Activated T-cell treated with anti-CD3 and anti-CD28 coated beads, Interleukin-2, amount 50 U/mL, for 4 hours (primary cell): ENCODE measurements at regions not wholly inside any gene's neighbourhood (a gene's known extent, or its start where the extent isn't known, plus 50 kb on each side); places are given as distances from the start of the nearest gene placed in this dataset.
"Not testable (repeated sequence)": the region's sequence is repeated elsewhere in the genome, so short reads cannot be mapped to it uniquely, and the experiment has no call there.

Source experiments
- ATAC-seq, 2 donors: fragments of 200-7000 bp; cut with Tn5 transposase; one replicate each; pipeline ENCODE4 v1.10.0; 2021
- DNase-seq: peaks from one replicate; pipeline ENCODE4 v3.0.0-alpha.2; 2020
- H3K27me3 Mint-ChIP-seq: one replicate; pipeline ENCODE4 v1.8.0; 2021; ENCODE audit warnings: low read depth, mixed read lengths
- H3K36me3 Mint-ChIP-seq: one replicate; pipeline ENCODE4 v1.8.0; 2022; ENCODE audit warnings: mixed read lengths; ENCODE audit not compliant: insufficient read depth
- H3K4me1 Mint-ChIP-seq: one replicate; pipeline ENCODE4 v1.8.0; 2021; ENCODE audit warnings: low read depth, mixed read lengths
- H3K4me3 Mint-ChIP-seq: one replicate; pipeline ENCODE4 v1.8.0; 2021; ENCODE audit warnings: mild to moderate bottlenecking, moderate library complexity, mixed read lengths
- H3K9me3 Mint-ChIP-seq: one replicate; pipeline ENCODE4 v1.8.0; 2021; ENCODE audit warnings: mixed read lengths

GRCh38 chr2:228956701-228957474, 314.2 kb downstream of the PID1 start:
- H3K36me3 Mint-ChIP-seq = no peaks in the 10 kb centered on the region
- H3K9me3 Mint-ChIP-seq = peaks cover 14% of the 10 kb centered on the region
- DNase-seq (no peak), ATAC-seq (no peak)
- H3K27me3 Mint-ChIP-seq = no peaks in the 10 kb centered on the region
- no peaks in the 10 kb centered on the region for H3K4me1 Mint-ChIP-seq
- no peak overlapping the region for H3K4me3 Mint-ChIP-seq

GRCh38 chr2:228949831-228950230, 321.3 kb downstream of the PID1 start:
- Mint-ChIP-seq H3K27me3 (no peaks in the 10 kb centered on the region), H3K36me3 (no peaks in the 10 kb centered on the region)
- no peak for DNase-seq

GRCh38 chr2:228945710-228946109, 325.4 kb downstream of the PID1 start:
- ATAC-seq = no peak
- H3K9me3 Mint-ChIP-seq = peaks cover 12% of the 10 kb centered on the region
- no peaks in the 10 kb centered on the region for H3K27me3 Mint-ChIP-seq
- no peaks in the 10 kb centered on the region for H3K4me1 Mint-ChIP-seq
- H3K4me3 Mint-ChIP-seq = no peak overlapping the region
- DNase-seq = no peak
- no peaks in the 10 kb centered on the region for H3K36me3 Mint-ChIP-seq

More at GRCh38 chr2:228949831-228950230, 321.3 kb downstream of the PID1 start:
- Mint-ChIP-seq H3K9me3 (peaks cover 12% of the 10 kb centered on the region), H3K4me1 (no peaks in the 10 kb centered on the region), H3K4me3 (no peak overlapping the region)
- no peak for ATAC-seq

GRCh38 chr2:228942856-228943255, 328.2 kb downstream of the PID1 start:
- no peak for DNase-seq
- no peak overlapping the region for H3K4me3 Mint-ChIP-seq
- no peaks in the 10 kb centered on the region for H3K36me3 Mint-ChIP-seq
- H3K9me3 Mint-ChIP-seq = peaks cover 12% of the 10 kb centered on the region
- H3K4me1 Mint-ChIP-seq = no peaks in the 10 kb centered on the region
- H3K27me3 Mint-ChIP-seq = no peaks in the 10 kb centered on the region
- ATAC-seq = no peak

- peaks cover 19% of the 10 kb centered on the region for H3K9me3 Mint-ChIP-seq
- no peak for DNase-seq
Observed at GRCh38 chr2:228938629-228939028, 332.5 kb downstream of the PID1 start.

DNA sequence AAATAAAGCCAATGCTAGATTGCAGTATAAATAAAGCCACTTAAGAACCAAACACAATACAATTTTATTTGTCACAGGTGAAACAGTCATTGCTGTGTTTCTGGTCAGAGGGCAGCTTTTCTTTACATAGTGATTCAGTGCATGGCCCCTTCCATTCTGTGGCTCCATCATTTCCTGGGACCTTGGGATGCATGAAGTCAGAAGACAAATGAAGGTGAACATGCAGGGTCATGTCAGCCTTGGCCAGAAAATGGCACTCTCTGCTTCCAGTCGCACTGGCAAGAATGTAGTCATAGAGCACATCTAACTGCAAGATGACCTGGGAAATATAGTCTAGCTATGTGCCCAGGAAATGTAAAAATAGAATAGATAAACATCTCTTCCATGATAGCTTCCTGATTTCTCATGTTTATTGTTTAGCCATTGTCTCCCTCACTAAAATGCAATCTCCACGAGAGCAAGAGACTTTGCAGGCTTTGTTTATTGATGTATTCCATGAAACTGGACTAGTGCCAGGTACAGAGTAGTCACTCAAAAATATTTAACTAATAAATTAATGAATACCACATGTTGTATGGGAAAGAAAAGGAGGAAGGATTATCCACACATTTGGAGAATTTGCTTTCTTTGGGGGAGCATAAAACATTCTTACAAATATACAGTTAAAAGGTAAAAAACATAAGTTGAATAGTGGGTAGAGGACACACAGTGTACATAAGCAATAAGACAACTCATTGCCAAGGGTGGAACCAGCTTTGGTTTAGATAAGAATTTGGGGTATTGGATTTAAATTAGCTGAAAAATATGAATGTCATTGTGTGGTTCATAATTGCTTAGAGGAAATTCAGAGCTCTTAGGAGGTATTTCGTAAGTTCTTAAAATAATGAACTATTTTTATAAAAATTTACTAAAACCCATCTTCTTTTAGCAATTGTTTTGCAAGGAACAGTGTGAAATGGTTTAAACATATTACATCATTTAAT, 343.8 kb downstream of the PID1 start:
- H3K4me3 Mint-ChIP-seq = no peak overlapping the region
- DNase-seq = no peak
- no peak for ATAC-seq
- H3K36me3 Mint-ChIP-seq = no peaks in the 10 kb centered on the region
- no peaks in the 10 kb centered on the region for H3K4me1 Mint-ChIP-seq
- H3K27me3 Mint-ChIP-seq = no peaks in the 10 kb centered on the region
- peaks cover 11% of the 10 kb centered on the region for H3K9me3 Mint-ChIP-seq

More at GRCh38 chr2:228938629-228939028, 332.5 kb downstream of the PID1 start:
- Mint-ChIP-seq H3K36me3 (no peaks in the 10 kb centered on the region), H3K27me3 (no peaks in the 10 kb centered on the region), H3K4me1 (no peaks in the 10 kb centered on the region), H3K4me3 (no peak overlapping the region)
- no peak for ATAC-seq

DNA sequence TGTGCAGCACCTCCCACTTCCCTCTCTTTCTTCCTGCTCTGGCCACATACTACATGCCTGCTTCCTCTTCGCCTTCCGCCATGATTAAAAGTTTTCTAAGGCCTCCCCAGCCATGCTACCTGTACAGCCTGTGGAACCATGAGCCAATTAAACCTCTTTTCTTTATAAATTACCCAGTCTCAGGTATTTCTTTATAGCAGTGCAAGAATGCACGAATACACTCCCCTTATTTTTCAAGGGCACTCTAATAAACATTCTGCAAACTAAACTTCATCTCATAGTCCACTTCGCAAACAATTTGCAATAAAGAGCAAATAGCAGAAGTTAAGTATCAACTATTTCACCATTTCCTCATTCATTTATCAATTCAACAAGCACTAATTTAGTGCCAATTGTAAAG, 351.3 kb downstream of the PID1 start:
- no peaks in the 10 kb centered on the region for H3K27me3 Mint-ChIP-seq
- DNase-seq (no peak), ATAC-seq (no peak)
- no peak overlapping the region for H3K4me3 Mint-ChIP-seq
- H3K4me1 Mint-ChIP-seq = no peaks in the 10 kb centered on the region
- H3K9me3 Mint-ChIP-seq = peaks cover 6% of the 10 kb centered on the region
- H3K36me3 Mint-ChIP-seq = no peaks in the 10 kb centered on the region

GRCh38 chr2:228917220-228917619, 353.9 kb downstream of the PID1 start:
- Mint-ChIP-seq H3K36me3 (no peaks in the 10 kb centered on the region), H3K27me3 (no peaks in the 10 kb centered on the region), H3K4me1 (no peaks in the 10 kb centered on the region), H3K9me3 (no peaks in the 10 kb centered on the region), H3K4me3 (no peak overlapping the region)
- ATAC-seq (no peak), DNase-seq (no peak)

DNA sequence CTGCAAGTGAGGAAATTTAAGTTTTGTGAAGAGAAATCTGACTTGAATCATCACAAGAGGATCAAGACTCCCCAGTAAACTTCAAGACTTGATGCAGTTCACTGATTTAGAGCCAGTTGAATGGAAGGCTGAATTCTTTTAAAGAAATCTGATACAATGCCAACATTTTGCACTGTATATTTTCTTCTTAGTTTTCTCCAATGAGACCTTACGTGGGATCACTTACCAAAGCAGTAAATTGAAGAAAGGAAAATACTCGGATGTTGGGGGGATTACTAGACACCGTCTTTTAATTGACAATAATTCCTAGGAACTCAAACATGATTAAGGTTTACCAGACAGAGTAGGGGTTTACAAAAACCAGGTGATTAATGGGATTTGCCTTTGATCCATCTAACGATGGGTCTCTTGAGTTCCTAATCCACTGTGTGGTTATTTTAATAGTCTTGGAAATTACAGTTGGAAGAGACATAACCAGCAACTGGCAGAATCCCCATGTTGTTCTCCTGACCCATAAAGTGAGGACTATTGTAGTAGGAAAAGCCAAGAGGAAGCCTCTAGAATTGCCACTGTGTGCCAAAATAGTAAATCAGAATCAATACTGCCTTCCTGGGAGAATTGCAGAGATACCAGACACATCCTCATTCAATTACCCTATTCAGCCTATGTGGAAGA, 354.5 kb downstream of the PID1 start:
- Mint-ChIP-seq H3K4me3 (no peak overlapping the region), H3K36me3 (no peaks in the 10 kb centered on the region), H3K4me1 (no peaks in the 10 kb centered on the region), H3K9me3 (no peaks in the 10 kb centered on the region), H3K27me3 (no peaks in the 10 kb centered on the region)
- DNase-seq (no peak), ATAC-seq (no peak)

DNA sequence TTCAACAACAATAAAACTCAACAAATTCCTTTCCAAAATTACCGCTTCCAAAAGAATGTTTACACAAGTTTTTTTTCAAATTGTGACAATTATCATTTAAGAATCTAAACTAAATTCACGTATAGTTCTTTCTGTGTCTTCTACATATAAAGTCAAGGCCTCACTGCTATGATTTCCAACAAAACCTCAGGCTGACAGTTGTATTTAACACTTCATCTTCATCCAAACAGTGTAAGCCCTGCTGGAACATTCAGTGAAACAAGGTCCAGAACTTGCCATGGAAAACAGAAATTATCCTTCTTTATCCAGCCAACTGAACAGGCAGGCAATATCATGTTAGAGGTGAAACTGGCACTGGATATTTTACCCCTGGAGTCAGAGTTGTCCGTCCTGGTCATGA, 357.9 kb downstream of the PID1 start:
- H3K36me3 Mint-ChIP-seq = no peaks in the 10 kb centered on the region
- no peak overlapping the region for H3K4me3 Mint-ChIP-seq
- no peaks in the 10 kb centered on the region for H3K4me1 Mint-ChIP-seq
- no peaks in the 10 kb centered on the region for H3K9me3 Mint-ChIP-seq
- H3K27me3 Mint-ChIP-seq = no peaks in the 10 kb centered on the region
- DNase-seq = no peak
- ATAC-seq = no peak

GRCh38 chr2:228910872-228911271, 360.2 kb downstream of the PID1 start:
- H3K27me3 Mint-ChIP-seq, H3K9me3 Mint-ChIP-seq, ATAC-seq, H3K36me3 Mint-ChIP-seq, DNase-seq, H3K4me1 Mint-ChIP-seq, H3K4me3 Mint-ChIP-seq: not testable (repeated sequence)

GRCh38 chr2:228902176-228902575, 368.9 kb downstream of the PID1 start:
- peaks cover 3% of the 10 kb centered on the region for H3K9me3 Mint-ChIP-seq
- ATAC-seq (no peak), DNase-seq (no peak)
- no peaks in the 10 kb centered on the region for H3K36me3 Mint-ChIP-seq
- no peaks in the 10 kb centered on the region for H3K27me3 Mint-ChIP-seq
- no peak overlapping the region for H3K4me3 Mint-ChIP-seq
- H3K4me1 Mint-ChIP-seq = no peaks in the 10 kb centered on the region

- Mint-ChIP-seq H3K4me1 (no peaks in the 10 kb centered on the region), H3K4me3 (no peak overlapping the region), H3K36me3 (no peaks in the 10 kb centered on the region), H3K27me3 (no peaks in the 10 kb centered on the region), H3K9me3 (peaks cover 3% of the 10 kb centered on the region)
- DNase-seq (no peak), ATAC-seq (no peak)
Observed at GRCh38 chr2:228901531-228901930, 369.6 kb downstream of the PID1 start.

- Mint-ChIP-seq H3K4me1 (no peaks in the 10 kb centered on the region), H3K9me3 (peaks cover 14% of the 10 kb centered on the region), H3K36me3 (no peaks in the 10 kb centered on the region), H3K4me3 (no peak overlapping the region), H3K27me3 (no peaks in the 10 kb centered on the region)
- ATAC-seq (no peak), DNase-seq (no peak)
Observed at GRCh38 chr2:228878138-228878537, 392.9 kb downstream of the PID1 start.
